Neuronal stem cell (in vitro differentiated cells): ENCODE measurements at regions not wholly inside any gene's neighbourhood (a gene's known extent, or its start where the extent isn't known, plus 50 kb on each side); places are given as distances from the start of the nearest gene placed in this dataset.

Source experiments
- DNase-seq: peaks from one replicate; pipeline ENCODE4 v3.0.0-alpha.2; 2013; ENCODE audit warnings: low spot score
- H2AFZ ChIP-seq: one replicate; pipeline ENCODE4 v1.6.1; 2013; ENCODE audit warnings: mild to moderate bottlenecking, low read length, inconsistent platforms
- H2AK5ac ChIP-seq: 2 replicates; pipeline ENCODE4 v1.6.1; 2013; ENCODE audit warnings: low read depth, mild to moderate bottlenecking, inconsistent platforms, low read length, moderate library complexity, mixed read lengths
- H2BK120ac ChIP-seq: 2 replicates; pipeline ENCODE4 v1.6.1; 2013; ENCODE audit warnings: low read depth, mild to moderate bottlenecking, inconsistent platforms, low read length, moderate library complexity, mixed read lengths
- H2BK12ac ChIP-seq: one replicate; pipeline ENCODE4 v1.6.1; 2013; ENCODE audit warnings: low read length, inconsistent platforms
- H2BK15ac ChIP-seq: 2 replicates; pipeline ENCODE4 v1.6.1; 2013; ENCODE audit warnings: mild to moderate bottlenecking, low read length, inconsistent platforms, mixed read lengths
- H2BK5ac ChIP-seq: one replicate; pipeline ENCODE4 v1.6.1; 2013; ENCODE audit warnings: inconsistent platforms, mild to moderate bottlenecking, low read length, moderate library complexity
- H3K14ac ChIP-seq: one replicate; pipeline ENCODE4 v1.6.1; 2013; ENCODE audit warnings: low read length, inconsistent platforms
- H3K18ac ChIP-seq: 2 replicates; pipeline ENCODE4 v1.6.1; 2013; ENCODE audit warnings: low read length, inconsistent platforms
- H3K23ac ChIP-seq: 2 replicates; pipeline ENCODE4 v1.6.1; 2013; ENCODE audit warnings: low read depth, mild to moderate bottlenecking, mixed read lengths, low read length, inconsistent platforms; ENCODE audit not compliant: poor library complexity
- H3K27ac ChIP-seq: replicated peaks from 3 replicates; pipeline ENCODE4 v1.5.1; 2013; ENCODE audit warnings: low read length, inconsistent platforms
- H3K27me3 ChIP-seq, 3 experiments: 2 replicates each; pipeline ENCODE4 v1.6.1; 2013; ENCODE audit warnings: low read length in 3 of 3, mild to moderate bottlenecking in 2 of 3, inconsistent platforms in 1 of 3, low read depth in 1 of 3, mixed read lengths in 1 of 3, moderate library complexity in 1 of 3; ENCODE audit not compliant: control insufficient read depth in 3 of 3, insufficient read depth in 3 of 3
- H3K36me3 ChIP-seq, 2 donors: replicated peaks in 1 of 2; 2 replicates each; pipeline ENCODE4 v1.6.1; 2013; ENCODE audit warnings: low read length in 2 of 2; ENCODE audit not compliant: control insufficient read depth in 2 of 2, insufficient read depth in 2 of 2
- H3K4ac ChIP-seq: 2 replicates; pipeline ENCODE4 v1.6.1; 2013; ENCODE audit warnings: inconsistent platforms, mild to moderate bottlenecking, low read length, moderate library complexity
- H3K4me1 ChIP-seq, 2 donors: 1 replicate in 1 of 2; 2 replicates in 1 of 2; pipeline ENCODE4 v1.6.1; 2013; ENCODE audit warnings: low read length in 2 of 2, low read depth in 1 of 2; ENCODE audit not compliant: control insufficient read depth in 2 of 2, insufficient read depth in 1 of 2
- H3K4me2 ChIP-seq: one replicate; pipeline ENCODE4 v1.6.1; 2013; ENCODE audit warnings: mild to moderate bottlenecking, low read length, inconsistent platforms; ENCODE audit not compliant: insufficient read depth, poor library complexity, severe bottlenecking
- H3K4me3 ChIP-seq, 2 donors: 2 replicates each; pipeline ENCODE4 v1.5.1; 2013; ENCODE audit warnings: low read length in 2 of 2, mild to moderate bottlenecking in 2 of 2, inconsistent platforms in 1 of 2, moderate library complexity in 1 of 2
- H3K79me1 ChIP-seq: one replicate; pipeline ENCODE4 v1.6.1; 2013; ENCODE audit warnings: low read depth, mild to moderate bottlenecking, inconsistent platforms, low read length, moderate library complexity
- H3K9ac ChIP-seq: one replicate; pipeline ENCODE4 v1.6.1; 2013; ENCODE audit warnings: mild to moderate bottlenecking, low read depth, low read length, inconsistent platforms; ENCODE audit not compliant: poor library complexity
- H3K9me3 ChIP-seq, 2 donors: replicated peaks in 1 of 2; 2 replicates each; pipeline versions ENCODE3 to v1.6.1; 2013; ENCODE audit warnings: low read length in 2 of 2, mild to moderate bottlenecking in 2 of 2, inconsistent platforms in 1 of 2, low read depth in 1 of 2, mixed read lengths in 1 of 2, moderate library complexity in 1 of 2; ENCODE audit not compliant: control insufficient read depth in 2 of 2, insufficient read depth in 1 of 2
- H4K8ac ChIP-seq: one replicate; pipeline ENCODE4 v1.6.1; 2013; ENCODE audit warnings: low read depth, mild to moderate bottlenecking, inconsistent platforms, low read length, moderate library complexity
- H4K91ac ChIP-seq: one replicate; pipeline ENCODE4 v1.6.1; 2013; ENCODE audit warnings: low read length, low read depth, mild to moderate bottlenecking, inconsistent platforms; ENCODE audit not compliant: poor library complexity
- WGBS, 2 donors: extraction: QIAGEN DNeasy Blood & Tissue Kit; methylation state at CpG; one replicate each; pipeline ENCODE4 v1.1.7; 2013; ENCODE audit warnings: missing lambda C conversion rate in 2 of 2, mixed read lengths in 1 of 2; ENCODE audit not compliant: insufficient read length in 2 of 2, insufficient replicate concordance in 1 of 2; ENCODE audit errors: extremely low coverage in 2 of 2; 5-methylcytosine and 5-hydroxymethylcytosine counted together

- DNase-seq: no peak
- no peak overlapping the region for H3K9ac ChIP-seq
- H2BK12ac ChIP-seq: no peak overlapping the region
- H3K36me3 ChIP-seq: no peaks in the 10 kb centered on the region
- H2BK120ac ChIP-seq: no peak overlapping the region
- H3K27ac ChIP-seq: no peak overlapping the region
- no peak overlapping the region for H3K14ac ChIP-seq
- no peak overlapping the region for H4K91ac ChIP-seq
- no peak overlapping the region for H3K18ac ChIP-seq
- H4K8ac ChIP-seq: no peak overlapping the region
- H3K4me2 ChIP-seq: no peak overlapping the region
- no peak overlapping the region for H3K4me3 ChIP-seq
- H3K9me3 ChIP-seq: no peaks in the 10 kb centered on the region
- H3K4me1 ChIP-seq: no peaks in the 10 kb centered on the region
- no peaks in the 10 kb centered on the region for H3K79me1 ChIP-seq
- no peaks in the 10 kb centered on the region for H3K27me3 ChIP-seq
- H3K4ac ChIP-seq: no peak overlapping the region
- H2AFZ ChIP-seq: no peak overlapping the region
- no peak overlapping the region for H3K23ac ChIP-seq
- H2AK5ac ChIP-seq: no peak overlapping the region
- no peak overlapping the region for H2BK15ac ChIP-seq
- H2BK5ac ChIP-seq: no peak overlapping the region
- WGBS, 2 donors: no CpG with 5 or more reads among the region's 14 CpGs
These were observed 84.1 kb upstream of the TBX3 start for GRCh38 chr12:114767906-114768722.

- Histone ChIP-seq H3K27me3 (no peaks in the 10 kb centered on the region), H2AK5ac (no peak overlapping the region), H4K8ac (no peak overlapping the region), H3K23ac (no peak overlapping the region), H3K79me1 (no peaks in the 10 kb centered on the region), H3K4me2 (no peak overlapping the region), H3K9me3 (no peaks in the 10 kb centered on the region), H2AFZ (no peak overlapping the region), H3K27ac (no peak overlapping the region), H3K9ac (no peak overlapping the region), H2BK12ac (no peak overlapping the region), H3K4ac (no peak overlapping the region), H2BK15ac (no peak overlapping the region), H4K91ac (no peak overlapping the region), H3K4me3 (no peak overlapping the region), H2BK5ac (no peak overlapping the region), H3K36me3 (no peaks in the 10 kb centered on the region), H3K14ac (no peak overlapping the region), H3K18ac (no peak overlapping the region), H2BK120ac (no peak overlapping the region), H3K4me1 (no peaks in the 10 kb centered on the region)
- no CpG with 5 or more reads among the region's 19 CpGs for WGBS, 2 donors
- no peak for DNase-seq
These were observed 83.2 kb upstream of the TBX3 start for GRCh38 chr12:114767084-114767760.

GRCh38 chr12:114765960-114766691 lies 82.2 kb upstream of the TBX3 start:
- no CpG with 5 or more reads among the region's 11 CpGs for WGBS, 2 donors
- Histone ChIP-seq H3K27ac (no peak overlapping the region), H3K4me2 (no peak overlapping the region), H3K36me3 (no peaks in the 10 kb centered on the region), H4K91ac (no peak overlapping the region), H3K9me3 (no peaks in the 10 kb centered on the region), H3K79me1 (no peaks in the 10 kb centered on the region), H2AK5ac (no peak overlapping the region), H3K4ac (no peak overlapping the region), H2AFZ (no peak overlapping the region), H3K23ac (no peak overlapping the region), H3K9ac (no peak overlapping the region), H2BK12ac (no peak overlapping the region), H2BK5ac (no peak overlapping the region), H3K14ac (no peak overlapping the region), H2BK15ac (no peak overlapping the region), H3K4me3 (no peak overlapping the region), H3K27me3 (no peaks in the 10 kb centered on the region), H4K8ac (no peak overlapping the region), H3K18ac (no peak overlapping the region), H2BK120ac (no peak overlapping the region), H3K4me1 (no peaks in the 10 kb centered on the region)
- no peak for DNase-seq

DNA sequence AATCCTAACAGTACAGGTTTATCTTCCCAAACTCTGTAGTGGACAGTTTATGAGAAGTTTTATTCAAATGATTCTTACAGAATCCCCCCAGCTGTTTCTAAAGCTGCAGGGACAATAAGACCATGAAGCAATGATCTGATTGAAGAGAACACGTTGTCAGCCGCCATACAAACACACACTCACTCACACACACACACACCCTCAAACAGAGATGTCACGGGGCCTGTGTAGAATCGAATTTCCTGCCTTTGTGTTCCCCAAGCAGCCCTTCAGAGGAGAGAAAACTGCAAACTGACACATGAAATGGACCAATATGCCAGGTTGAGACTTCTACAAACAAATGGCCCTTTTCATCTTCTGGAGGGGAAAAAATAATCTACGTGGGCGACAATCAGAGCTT lies 80.5 kb upstream of the TBX3 start:
- Histone ChIP-seq H2BK15ac (no peak overlapping the region), H3K4me2 (no peak overlapping the region), H3K36me3 (no peaks in the 10 kb centered on the region), H3K14ac (no peak overlapping the region), H3K23ac (no peak overlapping the region), H2AK5ac (no peak overlapping the region), H2BK12ac (no peak overlapping the region), H3K4me3 (no peak overlapping the region), H2BK5ac (no peak overlapping the region), H3K27me3 (no peaks in the 10 kb centered on the region), H3K18ac (no peak overlapping the region), H4K91ac (no peak overlapping the region), H3K4ac (no peak overlapping the region), H3K9me3 (no peaks in the 10 kb centered on the region), H2AFZ (no peak overlapping the region), H3K27ac (no peak overlapping the region), H3K9ac (no peak overlapping the region), H3K79me1 (no peaks in the 10 kb centered on the region), H3K4me1 (no peaks in the 10 kb centered on the region), H4K8ac (no peak overlapping the region), H2BK120ac (no peak overlapping the region)
- peak; percentile 18 for DNase-seq
- no CpG with 5 or more reads among the region's 6 CpGs for WGBS, 2 donors
